Natural killer cell (primary cell): ENCODE measurements at regions not wholly inside any gene's neighbourhood (a gene's known extent, or its start where the extent isn't known, plus 50 kb on each side); places are given as distances from the start of the nearest gene placed in this dataset.

ENCODE experiments used
- ATAC-seq, 3 donors: fragments of 150-1000 bp in 2 of 3; fragments of 200-7000 bp in 1 of 3; cut with Tn5 transposase; 1 replicate in 1 of 3; 2 replicates in 2 of 3; pipeline ENCODE4 v1.10.0; 2021; ENCODE audit warnings: mild to moderate bottlenecking in 2 of 3, moderate library complexity in 2 of 3
- DNase-seq, 2 donors: peaks; one replicate each; pipeline versions ENCODE4 v3.0.0 to v3.0.0-alpha.2; 2013 to 2021; ENCODE audit warnings: mixed read lengths in 1 of 2
- H3K27ac ChIP-seq: one replicate; pipeline ENCODE4 v1.5.1; 2013; ENCODE audit warnings: mild to moderate bottlenecking, low read length
- H3K27me3 ChIP-seq: one replicate; pipeline ENCODE4 v1.6.1; 2013; ENCODE audit warnings: low read length; ENCODE audit not compliant: control insufficient read depth, insufficient read depth
- H3K36me3 ChIP-seq: one replicate; pipeline ENCODE4 v1.6.1; 2013; ENCODE audit warnings: low read length; ENCODE audit not compliant: control insufficient read depth, insufficient read depth
- H3K4me1 ChIP-seq: one replicate; pipeline ENCODE4 v1.6.1; 2013; ENCODE audit warnings: low read length; ENCODE audit not compliant: control insufficient read depth, insufficient read depth
- H3K4me3 ChIP-seq: one replicate; pipeline ENCODE4 v1.5.1; 2013; ENCODE audit warnings: low read length
- H3K9me3 ChIP-seq: one replicate; pipeline ENCODE4 v1.6.1; 2013; ENCODE audit warnings: low read length; ENCODE audit not compliant: control insufficient read depth, insufficient read depth
- H3K27ac Mint-ChIP-seq, 2 donors: one replicate each; pipeline ENCODE4 v1.8.0; 2022; ENCODE audit warnings: mild to moderate bottlenecking in 2 of 2, mixed read lengths in 2 of 2, moderate library complexity in 1 of 2
- H3K27me3 Mint-ChIP-seq, 2 donors: one replicate each; pipeline ENCODE4 v1.8.0; 2022; ENCODE audit warnings: low read depth in 2 of 2, mixed read lengths in 2 of 2
- H3K36me3 Mint-ChIP-seq: one replicate; pipeline ENCODE4 v1.8.0; 2022; ENCODE audit warnings: mixed read lengths
- H3K4me1 Mint-ChIP-seq, 2 donors: one replicate each; pipeline ENCODE4 v1.8.0; 2022; ENCODE audit warnings: mixed read lengths in 2 of 2
- H3K4me3 Mint-ChIP-seq: one replicate; pipeline ENCODE4 v1.8.0; 2022; ENCODE audit warnings: mild to moderate bottlenecking, moderate library complexity, mixed read lengths
- H3K9me3 Mint-ChIP-seq, 2 donors: one replicate each; pipeline ENCODE4 v1.8.0; 2022; ENCODE audit warnings: mixed read lengths in 2 of 2
- CTCF ChIP-seq: fragments of 200-600 bp; IDR thresholded peaks from one replicate; pipeline ENCODE4 v1.8.0; 2022; ENCODE audit warnings: antibody characterized with exemption
- WGBS: methylation state at CpG from one replicate; pipeline ENCODE4 v1.1.7; 2013; ENCODE audit warnings: missing lambda C conversion rate; ENCODE audit not compliant: insufficient coverage; 5-methylcytosine and 5-hydroxymethylcytosine counted together
- intact Hi-C: fragments of 100-400 bp; cut with micrococcal nuclease; formaldehyde crosslinking; loops from one replicate; pipeline ENCODE4 v1.14.2; 2022

- Mint-ChIP-seq H3K27me3 (no peaks in the 10 kb centered on the region), H3K4me1 (no peaks in the 10 kb centered on the region), H3K4me3 (no peak overlapping the region), H3K36me3 (no peaks in the 10 kb centered on the region), H3K9me3 (peaks cover 7 to 8% of the 10 kb centered on the region in 2 donors), H3K27ac (no peak overlapping the region)
- no peak for TF ChIP-seq CTCF
- ATAC-seq: no peak
- Histone ChIP-seq H3K4me1 (no peaks in the 10 kb centered on the region), H3K9me3 (no peaks in the 10 kb centered on the region), H3K27me3 (no peaks in the 10 kb centered on the region), H3K27ac (no peak overlapping the region), H3K4me3 (no peak overlapping the region), H3K36me3 (no peaks in the 10 kb centered on the region)
- WGBS: 45% methylated on average over 3 of the region's 4 CpGs
- intact Hi-C loops: no loop called here
- no peak for DNase-seq
Measured at GRCh38 chr4:107283587-107284559, 247.8 kb upstream of the DKK2 start.

GRCh38 chr4:107279733-107280132 lies 243.6 kb upstream of the DKK2 start:
- H3K27ac Mint-ChIP-seq: no peak overlapping the region
- no peaks in the 10 kb centered on the region for H3K36me3 Mint-ChIP-seq
- H3K4me3 ChIP-seq: no peak overlapping the region
- intact Hi-C loops: no loop called here
- peaks cover 8 to 9% of the 10 kb centered on the region in 2 donors for H3K9me3 Mint-ChIP-seq
- no peaks in the 10 kb centered on the region for H3K4me1 Mint-ChIP-seq
- DNase-seq (no peak), ATAC-seq (no peak)
- H3K4me1 ChIP-seq: no peaks in the 10 kb centered on the region
- H3K36me3 ChIP-seq: no peaks in the 10 kb centered on the region
- no peaks in the 10 kb centered on the region for H3K27me3 ChIP-seq
- no peak overlapping the region for H3K27ac ChIP-seq
- no peak overlapping the region for H3K4me3 Mint-ChIP-seq
- H3K9me3 ChIP-seq: no peaks in the 10 kb centered on the region
- TF ChIP-seq CTCF: no peak
- H3K27me3 Mint-ChIP-seq: no peaks in the 10 kb centered on the region

GRCh38 chr4:107278791-107279483 lies 242.8 kb upstream of the DKK2 start:
- no peaks in the 10 kb centered on the region for H3K4me1 Mint-ChIP-seq
- Histone ChIP-seq H3K36me3 (no peaks in the 10 kb centered on the region), H3K4me3 (no peak overlapping the region), H3K27ac (no peak overlapping the region), H3K9me3 (no peaks in the 10 kb centered on the region), H3K4me1 (no peaks in the 10 kb centered on the region), H3K27me3 (no peaks in the 10 kb centered on the region)
- no peak for TF ChIP-seq CTCF
- DNase-seq (no peak), ATAC-seq (no peak)
- H3K9me3 Mint-ChIP-seq: peaks cover 7 to 8% of the 10 kb centered on the region in 2 donors
- no peak overlapping the region for H3K4me3 Mint-ChIP-seq
- 63% methylated on average over 4 of the region's 4 CpGs for WGBS
- intact Hi-C loops: no loop called here
- no peaks in the 10 kb centered on the region for H3K36me3 Mint-ChIP-seq
- H3K27ac Mint-ChIP-seq: no peak overlapping the region
- no peaks in the 10 kb centered on the region for H3K27me3 Mint-ChIP-seq
